Endothelial cell (in vitro differentiated cells): ENCODE measurements at regions not wholly inside any gene's neighbourhood (a gene's known extent, or its start where the extent isn't known, plus 50 kb on each side); places are given as distances from the start of the nearest gene placed in this dataset.

ENCODE experiments used
- DNase-seq: peaks from one replicate; pipeline ENCODE4 v3.0.0; 2021; ENCODE audit warnings: low spot score
- H3K27ac Mint-ChIP-seq: one replicate; pipeline ENCODE4 v1.8.0; 2021; ENCODE audit warnings: mixed read lengths, inconsistent platforms; ENCODE audit not compliant: unreplicated experiment
- H3K27me3 Mint-ChIP-seq: one replicate; pipeline ENCODE4 v1.8.0; 2021; ENCODE audit warnings: mild to moderate bottlenecking, moderate library complexity, mixed read lengths, inconsistent platforms; ENCODE audit not compliant: unreplicated experiment
- H3K36me3 Mint-ChIP-seq: one replicate; pipeline ENCODE4 v1.8.0; 2021; ENCODE audit warnings: mild to moderate bottlenecking, low read depth, mixed read lengths, inconsistent platforms; ENCODE audit not compliant: unreplicated experiment
- H3K4me1 Mint-ChIP-seq: one replicate; pipeline ENCODE4 v1.8.0; 2021; ENCODE audit warnings: mild to moderate bottlenecking, mixed read lengths, inconsistent platforms; ENCODE audit not compliant: unreplicated experiment
- H3K4me3 Mint-ChIP-seq: one replicate; pipeline ENCODE4 v1.8.0; 2021; ENCODE audit warnings: mild to moderate bottlenecking, mixed read lengths, inconsistent platforms; ENCODE audit not compliant: unreplicated experiment
- H3K9me3 Mint-ChIP-seq: one replicate; pipeline ENCODE4 v1.8.0; 2021; ENCODE audit warnings: mixed read lengths, inconsistent platforms; ENCODE audit not compliant: unreplicated experiment
- CTCF ChIP-seq: fragments of 200-600 bp; sonication (generic); IDR thresholded peaks from one replicate; pipeline ENCODE4 v1.5.0; 2021; ENCODE audit warnings: antibody characterized with exemption; ENCODE audit not compliant: unreplicated experiment

- Mint-ChIP-seq H3K27ac (peak overlapping the region; percentile 94), H3K9me3 (peaks cover 14% of the 10 kb centered on the region), H3K4me1 (peaks cover 31% of the 10 kb centered on the region), H3K4me3 (no peak overlapping the region), H3K36me3 (no peaks in the 10 kb centered on the region), H3K27me3 (no peaks in the 10 kb centered on the region)
- TF ChIP-seq CTCF = no peak
- no peak for DNase-seq
Measured at GRCh38 chr1:193568512-193568911, 382.1 kb upstream of the B3GALT2 start.

- no peaks in the 10 kb centered on the region for H3K36me3 Mint-ChIP-seq
- H3K4me1 Mint-ChIP-seq = peaks cover 31% of the 10 kb centered on the region
- TF ChIP-seq CTCF = no peak
- peak overlapping the region; percentile 9 for H3K27ac Mint-ChIP-seq
- H3K27me3 Mint-ChIP-seq = no peaks in the 10 kb centered on the region
- no peak for DNase-seq
- H3K4me3 Mint-ChIP-seq = no peak overlapping the region
- peaks cover 11% of the 10 kb centered on the region for H3K9me3 Mint-ChIP-seq
Measured at GRCh38 chr1:193567937-193568336, 381.5 kb upstream of the B3GALT2 start.

- H3K4me3 Mint-ChIP-seq = no peak overlapping the region
- no peaks in the 10 kb centered on the region for H3K27me3 Mint-ChIP-seq
- no peaks in the 10 kb centered on the region for H3K36me3 Mint-ChIP-seq
- H3K9me3 Mint-ChIP-seq = peaks cover 5% of the 10 kb centered on the region
- H3K4me1 Mint-ChIP-seq = peaks cover 35% of the 10 kb centered on the region
- TF ChIP-seq CTCF = no peak
- H3K27ac Mint-ChIP-seq = no peak overlapping the region
- no peak for DNase-seq
Measured at GRCh38 chr1:193566735-193567134, 380.3 kb upstream of the B3GALT2 start.

GRCh38 chr1:193565971-193566577, 379.7 kb upstream of the B3GALT2 start:
- Mint-ChIP-seq H3K4me3 (no peak overlapping the region), H3K4me1 (peaks cover 35% of the 10 kb centered on the region), H3K36me3 (no peaks in the 10 kb centered on the region), H3K27me3 (no peaks in the 10 kb centered on the region), H3K9me3 (peaks cover 5% of the 10 kb centered on the region), H3K27ac (no peak overlapping the region)
- TF ChIP-seq CTCF = no peak
- no peak for DNase-seq

- Mint-ChIP-seq H3K9me3 (peaks cover 5% of the 10 kb centered on the region), H3K4me3 (no peak overlapping the region), H3K27me3 (no peaks in the 10 kb centered on the region), H3K27ac (no peak overlapping the region), H3K36me3 (no peaks in the 10 kb centered on the region), H3K4me1 (peaks cover 9% of the 10 kb centered on the region)
- no peak for DNase-seq
- TF ChIP-seq CTCF = no peak
Measured at GRCh38 chr1:193562121-193562520, 375.7 kb upstream of the B3GALT2 start.
